OCI-LY1 (cell line): ENCODE measurements at regions not wholly inside any gene's neighbourhood (a gene's known extent, or its start where the extent isn't known, plus 50 kb on each side); places are given as distances from the start of the nearest gene placed in this dataset.

Experiments used
- EZH2 ChIP-seq: fragments of 200-600 bp; sonication (generic), shearing (Covaris generic); IDR thresholded peaks from 2 replicates; pipeline ENCODE4 v1.8.0; 2017; ENCODE audit warnings: borderline replicate concordance, mixed run types, mild to moderate bottlenecking, antibody characterized with exemption, low read length, moderate library complexity, mixed read lengths
- TF ChIP-seq, protein P1 (sequence below): fragments of 200-600 bp; sonication (generic), shearing (Covaris generic); IDR thresholded peaks from 2 replicates; pipeline ENCODE4 v1.5.1; 2017; ENCODE audit warnings: mild to moderate bottlenecking, antibody characterized with exemption, low read length, moderate library complexity, mixed read lengths

DNA sequence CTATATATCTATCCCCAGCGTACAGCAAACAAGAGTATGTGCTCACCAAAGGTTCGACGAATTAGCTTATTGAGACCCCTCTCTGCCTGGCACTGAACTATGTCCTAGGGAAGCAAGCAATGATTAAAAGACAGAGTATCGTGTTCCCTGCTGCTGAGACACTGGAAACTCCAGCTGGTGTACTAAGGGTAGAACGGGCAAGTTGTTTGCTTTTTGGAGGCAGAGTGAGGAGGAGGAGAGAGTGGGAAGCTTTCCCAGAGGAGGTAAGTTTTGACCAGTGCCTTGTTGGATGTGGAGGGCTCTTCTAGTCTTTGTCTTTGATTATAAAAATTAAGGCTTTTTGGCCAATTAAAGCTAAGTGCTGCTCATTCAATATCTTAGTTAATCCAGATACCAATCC lies 61.7 kb downstream of the PJA1 start:
- TF ChIP-seq, protein P1, sequence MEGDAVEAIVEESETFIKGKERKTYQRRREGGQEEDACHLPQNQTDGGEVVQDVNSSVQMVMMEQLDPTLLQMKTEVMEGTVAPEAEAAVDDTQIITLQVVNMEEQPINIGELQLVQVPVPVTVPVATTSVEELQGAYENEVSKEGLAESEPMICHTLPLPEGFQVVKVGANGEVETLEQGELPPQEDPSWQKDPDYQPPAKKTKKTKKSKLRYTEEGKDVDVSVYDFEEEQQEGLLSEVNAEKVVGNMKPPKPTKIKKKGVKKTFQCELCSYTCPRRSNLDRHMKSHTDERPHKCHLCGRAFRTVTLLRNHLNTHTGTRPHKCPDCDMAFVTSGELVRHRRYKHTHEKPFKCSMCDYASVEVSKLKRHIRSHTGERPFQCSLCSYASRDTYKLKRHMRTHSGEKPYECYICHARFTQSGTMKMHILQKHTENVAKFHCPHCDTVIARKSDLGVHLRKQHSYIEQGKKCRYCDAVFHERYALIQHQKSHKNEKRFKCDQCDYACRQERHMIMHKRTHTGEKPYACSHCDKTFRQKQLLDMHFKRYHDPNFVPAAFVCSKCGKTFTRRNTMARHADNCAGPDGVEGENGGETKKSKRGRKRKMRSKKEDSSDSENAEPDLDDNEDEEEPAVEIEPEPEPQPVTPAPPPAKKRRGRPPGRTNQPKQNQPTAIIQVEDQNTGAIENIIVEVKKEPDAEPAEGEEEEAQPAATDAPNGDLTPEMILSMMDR: no peak
- no peak for TF ChIP-seq EZH2
